NCI-H774 (cell line): ENCODE measurements at regions not wholly inside any gene's neighbourhood (a gene's known extent, or its start where the extent isn't known, plus 50 kb on each side); places are given as distances from the start of the nearest gene placed in this dataset.
"Not testable (repeated sequence)": the region's sequence is repeated elsewhere in the genome, so short reads cannot be mapped to it uniquely, and the experiment has no call there.

Experiments used
- DNase-seq: peaks from one replicate; lab custom pipeline; 2025; lab: John Stamatoyannopoulos, UW

- DNase-seq = no peak
Measured at GRCh38 chr11:121864660-121865059, 251.4 kb downstream of the BLID start.

GRCh38 chr11:121863126-121863525, 252.9 kb downstream of the BLID start:
- DNase-seq = no peak

GRCh38 chr11:121855138-121855537, 260.9 kb downstream of the BLID start:
- not testable (repeated sequence) for DNase-seq

GRCh38 chr11:121844016-121844415, 272.0 kb downstream of the BLID start:
- DNase-seq = no peak

- no peak for DNase-seq
Measured at GRCh38 chr11:121842192-121842585, 273.8 kb downstream of the BLID start.

- DNase-seq = no peak
Measured at GRCh38 chr11:121841487-121842191, 274.4 kb downstream of the BLID start.

GRCh38 chr11:121839781-121840180, 276.2 kb downstream of the BLID start:
- no peak for DNase-seq

GRCh38 chr11:121838571-121838970, 277.4 kb downstream of the BLID start:
- DNase-seq = no peak

GRCh38 chr11:121833970-121834369, 282.0 kb downstream of the BLID start:
- DNase-seq = no peak

GRCh38 chr11:121829159-121829643, 286.8 kb downstream of the BLID start:
- no peak for DNase-seq

GRCh38 chr11:121814962-121815361, 301.1 kb downstream of the BLID start:
- no peak for DNase-seq

- DNase-seq = no peak
Measured at GRCh38 chr11:121814296-121814695, 301.7 kb downstream of the BLID start.

GRCh38 chr11:121810291-121810690, 305.7 kb downstream of the BLID start:
- no peak for DNase-seq

GRCh38 chr11:121808096-121808495, 307.9 kb downstream of the BLID start:
- DNase-seq = no peak

- DNase-seq = no peak
Measured at GRCh38 chr11:121807051-121807450, 309.0 kb downstream of the BLID start.

- DNase-seq = no peak
Measured at GRCh38 chr11:121802542-121802941, 313.5 kb downstream of the BLID start.

GRCh38 chr11:121801781-121802180, 314.2 kb downstream of the BLID start:
- no peak for DNase-seq

GRCh38 chr11:121801394-121801748, 314.6 kb downstream of the BLID start:
- DNase-seq = no peak

GRCh38 chr11:121800731-121801393, 315.2 kb downstream of the BLID start:
- DNase-seq = no peak

GRCh38 chr11:121800240-121800639, 315.8 kb downstream of the BLID start:
- DNase-seq = no peak

- no peak for DNase-seq
Measured at GRCh38 chr11:121797496-121797895, 318.5 kb downstream of the BLID start.

- no peak for DNase-seq
Measured at GRCh38 chr11:121795174-121795573, 320.8 kb downstream of the BLID start.

GRCh38 chr11:121794671-121795141, 321.3 kb downstream of the BLID start:
- no peak for DNase-seq

- DNase-seq = no peak
Measured at GRCh38 chr11:121793916-121794315, 322.1 kb downstream of the BLID start.
